ENCODE measurements at regions not wholly inside any gene's neighbourhood (a gene's known extent, or its start where the extent isn't known, plus 50 kb on each side); places are given as distances from the start of the nearest gene placed in this dataset.

DNA sequence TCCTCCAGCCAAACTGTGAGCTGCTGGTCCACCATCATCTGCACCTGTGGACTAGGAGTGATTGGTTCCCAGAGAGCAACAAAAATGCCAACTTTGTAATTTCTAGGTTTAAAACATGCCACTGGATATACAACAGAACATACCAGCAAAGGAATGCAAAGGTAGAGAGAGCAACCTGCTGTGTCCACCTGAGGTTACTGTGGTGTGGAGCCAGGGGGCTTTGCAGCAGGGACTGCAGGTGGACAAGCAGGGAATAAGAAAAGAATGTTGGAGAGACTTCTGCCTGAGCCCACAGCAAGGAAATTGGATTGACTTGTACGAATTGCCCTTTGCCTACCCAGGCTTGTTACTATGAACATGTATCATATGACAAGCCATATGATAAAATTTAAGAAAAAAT is 345.2 kb upstream of the SPHKAP start:
- FAIRE-seq: no peak
- POLR2A ChIA-PET: no interaction called here
- no peak overlapping the region for H3K4me2 ChIP-seq (ENCODE audit: insufficient read depth, low read length)
- no peaks in the 10 kb centered on the region for H4K20me1 ChIP-seq (replicated peaks; ENCODE audit: control insufficient read depth, extremely low read depth, insufficient read depth, low read length)
- no peak for TF ChIP-seq POLR2A (IDR thresholded peaks at IDR 0.05; ENCODE audit: low read depth, low read length)
- no peak for TF ChIP-seq MYC (IDR thresholded peaks at IDR 0.05; ENCODE audit: low read depth, low read length)
- TF ChIP-seq EZH2 (IDR thresholded peaks at IDR 0.05; ENCODE audit: borderline replicate concordance, low read depth, low read length, severe bottlenecking): no peak
- no peak for TF ChIP-seq POLR2AphosphoS5 (IDR thresholded peaks at IDR 0.05; ENCODE audit: insufficient read depth, low read depth, low read length)
- no peak for TF ChIP-seq FOS (IDR thresholded peaks at IDR 0.05; ENCODE audit: borderline replicate concordance, insufficient read depth, low read length)
- no peak for TF ChIP-seq MAX (IDR thresholded peaks at IDR 0.05; ENCODE audit: insufficient read depth, insufficient read length)
- TF ChIP-seq GATA2 (IDR thresholded peaks at IDR 0.05; ENCODE audit: insufficient read depth, insufficient read length, low read depth, low read length): no peak
- TF ChIP-seq, protein P1, sequence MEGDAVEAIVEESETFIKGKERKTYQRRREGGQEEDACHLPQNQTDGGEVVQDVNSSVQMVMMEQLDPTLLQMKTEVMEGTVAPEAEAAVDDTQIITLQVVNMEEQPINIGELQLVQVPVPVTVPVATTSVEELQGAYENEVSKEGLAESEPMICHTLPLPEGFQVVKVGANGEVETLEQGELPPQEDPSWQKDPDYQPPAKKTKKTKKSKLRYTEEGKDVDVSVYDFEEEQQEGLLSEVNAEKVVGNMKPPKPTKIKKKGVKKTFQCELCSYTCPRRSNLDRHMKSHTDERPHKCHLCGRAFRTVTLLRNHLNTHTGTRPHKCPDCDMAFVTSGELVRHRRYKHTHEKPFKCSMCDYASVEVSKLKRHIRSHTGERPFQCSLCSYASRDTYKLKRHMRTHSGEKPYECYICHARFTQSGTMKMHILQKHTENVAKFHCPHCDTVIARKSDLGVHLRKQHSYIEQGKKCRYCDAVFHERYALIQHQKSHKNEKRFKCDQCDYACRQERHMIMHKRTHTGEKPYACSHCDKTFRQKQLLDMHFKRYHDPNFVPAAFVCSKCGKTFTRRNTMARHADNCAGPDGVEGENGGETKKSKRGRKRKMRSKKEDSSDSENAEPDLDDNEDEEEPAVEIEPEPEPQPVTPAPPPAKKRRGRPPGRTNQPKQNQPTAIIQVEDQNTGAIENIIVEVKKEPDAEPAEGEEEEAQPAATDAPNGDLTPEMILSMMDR (IDR thresholded peaks at IDR 0.05; ENCODE audit: extremely low read depth in 1 of 2, insufficient read depth in 1 of 2, low read depth in 1 of 2, low read length in 2 of 2): no peak
- no peak for TF ChIP-seq JUN (IDR thresholded peaks at IDR 0.05; ENCODE audit: borderline replicate concordance, insufficient read depth, insufficient read length, low read depth)
- H3K9me3 ChIP-seq (replicated peaks; ENCODE audit: control insufficient read depth, insufficient read depth, low read length): peaks cover 3% of the 10 kb centered on the region
- no peaks in the 10 kb centered on the region for H3K4me1 ChIP-seq (ENCODE audit: control insufficient read depth, extremely low read depth, insufficient read depth, low read length)
- H3K27ac ChIP-seq (ENCODE audit: insufficient read depth, low read depth, low read length): no peak overlapping the region
- no peak for DNase-seq (ENCODE audit: low read depth, low spot score)
- H3K79me2 ChIP-seq (ENCODE audit: control insufficient read depth, insufficient read depth, low read length): no peaks in the 10 kb centered on the region
- H2AFZ ChIP-seq (ENCODE audit: low read depth, low read length): no peak overlapping the region
- H3K4me3 ChIP-seq (replicated peaks in 1 of 3; ENCODE audit: insufficient read depth in 1 of 3, low read depth in 1 of 3, low read length in 3 of 3): no peak overlapping the region
- no peak overlapping the region for H3K9ac ChIP-seq (replicated peaks; ENCODE audit: extremely low read depth, insufficient read depth, low read length)
- H3K27me3 ChIP-seq (ENCODE audit: control insufficient read depth in 2 of 2, insufficient read depth in 2 of 2, low read length in 2 of 2): no peaks in the 10 kb centered on the region
- no TSS peak for BruUV-seq (replicated peaks)
- intact Hi-C loops (cut with micrococcal nuclease) (no loop called here), dilution Hi-C loops (cut with MboI; ENCODE audit: extremely low pct_ligation_motif_present, low sequenced_read_pairs) (no loop called here)
- no peaks in the 10 kb centered on the region for H3K36me3 ChIP-seq (ENCODE audit: control insufficient read depth in 2 of 2, extremely low read depth in 1 of 2, insufficient read depth in 2 of 2, low read length in 2 of 2)
- H3K9me1 ChIP-seq (replicated peaks; ENCODE audit: control insufficient read depth, extremely low read depth, insufficient read depth, low read length): no peaks in the 10 kb centered on the region
- CTCF ChIA-PET: no interaction called here

Data from endothelial cell of umbilical vein (primary cell).